Natural killer cell (primary cell): ENCODE measurements at regions not wholly inside any gene's neighbourhood (a gene's known extent, or its start where the extent isn't known, plus 50 kb on each side); places are given as distances from the start of the nearest gene placed in this dataset.

Experiments used
- ATAC-seq, 3 donors: fragments of 150-1000 bp in 2 of 3; fragments of 200-7000 bp in 1 of 3; cut with Tn5 transposase; 1 replicate in 1 of 3; 2 replicates in 2 of 3; pipeline ENCODE4 v1.10.0; 2021; ENCODE audit warnings: mild to moderate bottlenecking in 2 of 3, moderate library complexity in 2 of 3
- DNase-seq, 2 donors: peaks; one replicate each; pipeline versions ENCODE4 v3.0.0 to v3.0.0-alpha.2; 2013 to 2021; ENCODE audit warnings: mixed read lengths in 1 of 2
- H3K27ac ChIP-seq: one replicate; pipeline ENCODE4 v1.5.1; 2013; ENCODE audit warnings: mild to moderate bottlenecking, low read length
- H3K27me3 ChIP-seq: one replicate; pipeline ENCODE4 v1.6.1; 2013; ENCODE audit warnings: low read length; ENCODE audit not compliant: control insufficient read depth, insufficient read depth
- H3K36me3 ChIP-seq: one replicate; pipeline ENCODE4 v1.6.1; 2013; ENCODE audit warnings: low read length; ENCODE audit not compliant: control insufficient read depth, insufficient read depth
- H3K4me1 ChIP-seq: one replicate; pipeline ENCODE4 v1.6.1; 2013; ENCODE audit warnings: low read length; ENCODE audit not compliant: control insufficient read depth, insufficient read depth
- H3K4me3 ChIP-seq: one replicate; pipeline ENCODE4 v1.5.1; 2013; ENCODE audit warnings: low read length
- H3K9me3 ChIP-seq: one replicate; pipeline ENCODE4 v1.6.1; 2013; ENCODE audit warnings: low read length; ENCODE audit not compliant: control insufficient read depth, insufficient read depth
- H3K27ac Mint-ChIP-seq, 2 donors: one replicate each; pipeline ENCODE4 v1.8.0; 2022; ENCODE audit warnings: mild to moderate bottlenecking in 2 of 2, mixed read lengths in 2 of 2, moderate library complexity in 1 of 2
- H3K27me3 Mint-ChIP-seq, 2 donors: one replicate each; pipeline ENCODE4 v1.8.0; 2022; ENCODE audit warnings: low read depth in 2 of 2, mixed read lengths in 2 of 2
- H3K36me3 Mint-ChIP-seq: one replicate; pipeline ENCODE4 v1.8.0; 2022; ENCODE audit warnings: mixed read lengths
- H3K4me1 Mint-ChIP-seq, 2 donors: one replicate each; pipeline ENCODE4 v1.8.0; 2022; ENCODE audit warnings: mixed read lengths in 2 of 2
- H3K4me3 Mint-ChIP-seq: one replicate; pipeline ENCODE4 v1.8.0; 2022; ENCODE audit warnings: mild to moderate bottlenecking, moderate library complexity, mixed read lengths
- H3K9me3 Mint-ChIP-seq, 2 donors: one replicate each; pipeline ENCODE4 v1.8.0; 2022; ENCODE audit warnings: mixed read lengths in 2 of 2
- CTCF ChIP-seq: fragments of 200-600 bp; IDR thresholded peaks from one replicate; pipeline ENCODE4 v1.8.0; 2022; ENCODE audit warnings: antibody characterized with exemption
- WGBS: methylation state at CpG from one replicate; pipeline ENCODE4 v1.1.7; 2013; ENCODE audit warnings: missing lambda C conversion rate; ENCODE audit not compliant: insufficient coverage; 5-methylcytosine and 5-hydroxymethylcytosine counted together
- intact Hi-C: fragments of 100-400 bp; cut with micrococcal nuclease; formaldehyde crosslinking; loops from one replicate; pipeline ENCODE4 v1.14.2; 2022

GRCh38 chr5:108546939-108547338, 165.0 kb upstream of the FBXL17 start:
- WGBS, result 92% methylated on average over 6 of the region's 6 CpGs
- Mint-ChIP-seq H3K27me3 (peaks cover 0 to 9% of the 10 kb centered on the region in 2 donors), H3K27ac (no peak overlapping the region), H3K36me3 (no peaks in the 10 kb centered on the region), H3K4me3 (no peak overlapping the region), H3K9me3 (no peaks in the 10 kb centered on the region), H3K4me1 (no peaks in the 10 kb centered on the region)
- Histone ChIP-seq H3K9me3 (no peaks in the 10 kb centered on the region), H3K27ac (no peak overlapping the region), H3K4me3 (no peak overlapping the region), H3K4me1 (no peaks in the 10 kb centered on the region), H3K36me3 (no peaks in the 10 kb centered on the region), H3K27me3 (no peaks in the 10 kb centered on the region)
- ATAC-seq (no peak), DNase-seq (no peak)
- intact Hi-C loops, result no loop called here
- TF ChIP-seq CTCF, result no peak

DNA sequence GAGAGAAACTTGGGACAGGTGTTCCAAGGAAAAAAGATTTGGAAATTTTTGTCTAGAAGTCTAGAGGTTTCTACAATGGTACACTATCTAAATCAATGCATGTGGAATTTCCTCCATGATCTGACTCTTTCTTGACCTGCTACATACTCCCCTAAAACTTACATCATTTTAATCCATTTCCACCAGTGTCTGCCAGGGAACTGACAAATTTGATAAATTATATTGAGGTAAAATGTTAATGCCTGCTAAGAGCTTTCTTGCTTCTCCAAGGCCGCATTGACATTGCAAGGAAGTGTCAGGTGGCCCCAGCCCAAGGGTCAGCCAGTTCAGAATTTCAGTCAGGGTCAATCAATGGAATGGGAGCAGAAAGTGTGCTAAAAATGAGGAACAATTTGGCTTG, 163.4 kb upstream of the FBXL17 start:
- H3K4me1 ChIP-seq, result no peaks in the 10 kb centered on the region
- Mint-ChIP-seq H3K36me3 (no peaks in the 10 kb centered on the region), H3K27ac (no peak overlapping the region), H3K27me3 (peaks cover 0 to 9% of the 10 kb centered on the region in 2 donors), H3K4me3 (no peak overlapping the region), H3K9me3 (no peaks in the 10 kb centered on the region), H3K4me1 (no peaks in the 10 kb centered on the region)
- H3K4me3 ChIP-seq, result no peak overlapping the region
- WGBS, result 35% methylated on average over 1 of the region's 1 CpG
- H3K27ac ChIP-seq, result no peak overlapping the region
- H3K36me3 ChIP-seq, result no peaks in the 10 kb centered on the region
- no peak for DNase-seq
- no peaks in the 10 kb centered on the region for H3K27me3 ChIP-seq
- no peak for TF ChIP-seq CTCF
- ATAC-seq, result no peak
- intact Hi-C loops, result no loop called here
- H3K9me3 ChIP-seq, result no peaks in the 10 kb centered on the region

DNA sequence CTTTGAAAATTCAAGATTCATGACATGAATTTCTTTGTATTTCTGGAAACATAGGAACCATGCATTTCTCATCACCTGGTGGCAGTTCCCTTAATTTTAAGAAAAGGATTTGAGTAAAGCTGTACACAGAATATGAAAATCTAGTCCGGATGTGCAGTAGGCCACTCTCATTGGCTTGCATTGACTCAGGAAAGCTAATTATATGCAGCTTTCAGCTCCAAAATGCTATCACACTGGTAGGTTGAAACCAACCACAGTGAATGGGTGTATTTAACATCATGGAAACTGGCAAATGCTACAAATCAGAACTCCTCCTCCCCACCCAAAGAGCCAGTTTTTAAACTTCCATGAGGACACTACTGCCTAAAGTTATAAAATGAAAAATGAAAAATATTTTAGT, 161.6 kb upstream of the FBXL17 start:
- no peaks in the 10 kb centered on the region for H3K36me3 ChIP-seq
- TF ChIP-seq CTCF, result no peak
- intact Hi-C loops, result no loop called here
- Mint-ChIP-seq H3K4me1 (no peaks in the 10 kb centered on the region), H3K9me3 (no peaks in the 10 kb centered on the region), H3K27ac (no peak overlapping the region), H3K36me3 (no peaks in the 10 kb centered on the region), H3K27me3 (peaks cover 0 to 6% of the 10 kb centered on the region in 2 donors), H3K4me3 (no peak overlapping the region)
- DNase-seq (no peak), ATAC-seq (no peak)
- 81% methylated on average over 1 of the region's 1 CpG for WGBS
- no peaks in the 10 kb centered on the region for H3K9me3 ChIP-seq
- H3K4me3 ChIP-seq, result no peak overlapping the region
- no peaks in the 10 kb centered on the region for H3K27me3 ChIP-seq
- no peaks in the 10 kb centered on the region for H3K4me1 ChIP-seq
- no peak overlapping the region for H3K27ac ChIP-seq

DNA sequence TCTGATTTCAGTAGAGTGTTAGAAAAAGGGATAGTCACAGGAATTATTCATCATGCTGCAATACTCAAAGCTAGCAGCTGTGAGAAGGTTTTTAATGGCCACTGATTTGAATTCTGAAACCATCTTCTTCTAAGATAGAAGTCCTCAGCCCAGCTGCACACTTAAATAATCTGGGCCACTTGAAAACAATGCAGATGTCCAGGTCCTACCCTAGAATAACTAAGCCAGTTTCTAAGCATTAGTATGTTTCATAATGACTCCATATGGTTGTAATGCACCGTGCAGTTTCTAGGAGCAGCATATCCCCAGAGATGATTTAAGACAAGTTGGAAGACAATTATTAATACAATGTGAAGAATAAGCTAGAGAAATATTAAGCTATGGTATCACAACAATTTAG, 159.9 kb upstream of the FBXL17 start:
- Mint-ChIP-seq H3K27ac (no peak overlapping the region), H3K4me1 (no peaks in the 10 kb centered on the region), H3K9me3 (no peaks in the 10 kb centered on the region), H3K36me3 (no peaks in the 10 kb centered on the region), H3K27me3 (peaks cover 0 to 3% of the 10 kb centered on the region in 2 donors), H3K4me3 (no peak overlapping the region)
- H3K4me1 ChIP-seq, result no peaks in the 10 kb centered on the region
- no peaks in the 10 kb centered on the region for H3K27me3 ChIP-seq
- intact Hi-C loops, result no loop called here
- H3K9me3 ChIP-seq, result no peaks in the 10 kb centered on the region
- no peaks in the 10 kb centered on the region for H3K36me3 ChIP-seq
- ATAC-seq (no peak), DNase-seq (no peak)
- no peak for TF ChIP-seq CTCF
- H3K27ac ChIP-seq, result no peak overlapping the region
- H3K4me3 ChIP-seq, result no peak overlapping the region
- WGBS, result no CpG with 5 or more reads among the region's 1 CpG
